ENCODE measurements at regions not wholly inside any gene's neighbourhood (a gene's known extent, or its start where the extent isn't known, plus 50 kb on each side); places are given as distances from the start of the nearest gene placed in this dataset.

- Mint-ChIP-seq H3K4me3 (ENCODE audit: unreplicated experiment) (no peak overlapping the region), H3K36me3 (ENCODE audit: insufficient read depth, unreplicated experiment) (no peaks in the 10 kb centered on the region), H3K27ac (ENCODE audit: low read depth, unreplicated experiment) (no peak overlapping the region), H3K4me1 (ENCODE audit: insufficient read depth, unreplicated experiment) (peaks cover 3% of the 10 kb centered on the region), H3K27me3 (ENCODE audit: insufficient read depth, unreplicated experiment) (peaks cover 86% of the 10 kb centered on the region), H3K9me3 (ENCODE audit: unreplicated experiment) (no peaks in the 10 kb centered on the region)
- TF ChIP-seq CTCF (IDR thresholded peaks at IDR 0.05; ENCODE audit: unreplicated experiment), result no peak
- POLR2A ChIA-PET, result no interaction called here
- CTCF ChIA-PET, result interaction anchor here (0.8 to 1.2 kb wide), 2 partner anchors 41 to 59 kb away, joined by 3 to 4 read pairs; no protein-coding TSS in a partner anchor
- no TSS peak for BruUV-seq (replicated peaks)
- DNase-seq (ENCODE audit: unreplicated experiment), result no peak
- intact Hi-C loops (cut with micrococcal nuclease), result no loop called here
These were observed 72.3 kb upstream of the NEK6 start for GRCh38 chr9:124185413-124185812.

- Mint-ChIP-seq H3K4me1 (ENCODE audit: insufficient read depth, unreplicated experiment) (no peaks in the 10 kb centered on the region), H3K9me3 (ENCODE audit: unreplicated experiment) (no peaks in the 10 kb centered on the region), H3K4me3 (ENCODE audit: unreplicated experiment) (no peak overlapping the region), H3K27me3 (ENCODE audit: insufficient read depth, unreplicated experiment) (peaks cover 78% of the 10 kb centered on the region), H3K27ac (ENCODE audit: low read depth, unreplicated experiment) (no peak overlapping the region), H3K36me3 (ENCODE audit: insufficient read depth, unreplicated experiment) (no peaks in the 10 kb centered on the region)
- no peak for TF ChIP-seq CTCF (IDR thresholded peaks at IDR 0.05; ENCODE audit: unreplicated experiment)
- no peak for DNase-seq (ENCODE audit: unreplicated experiment)
- POLR2A ChIA-PET, result no interaction called here
- CTCF ChIA-PET, result no interaction called here
- intact Hi-C loops (cut with micrococcal nuclease), result no loop called here
- no TSS peak for BruUV-seq (replicated peaks)
These were observed 70.4 kb upstream of the NEK6 start for GRCh38 chr9:124187311-124187710.

- Mint-ChIP-seq H3K4me3 (ENCODE audit: unreplicated experiment) (no peak overlapping the region), H3K27me3 (ENCODE audit: insufficient read depth, unreplicated experiment) (peaks cover 78% of the 10 kb centered on the region), H3K27ac (ENCODE audit: low read depth, unreplicated experiment) (no peak overlapping the region), H3K9me3 (ENCODE audit: unreplicated experiment) (no peaks in the 10 kb centered on the region), H3K4me1 (ENCODE audit: insufficient read depth, unreplicated experiment) (no peaks in the 10 kb centered on the region), H3K36me3 (ENCODE audit: insufficient read depth, unreplicated experiment) (no peaks in the 10 kb centered on the region)
- ChIA-PET POLR2A (interaction anchor here (0.6 kb wide), 1 partner anchor 227 kb away, joined by 3 read pairs; the partner anchor contains the start of gene PSMB7), CTCF (interaction anchor here (0.6 to 1.2 kb wide), 3 partner anchors 14 to 642 kb away, joined by 3 read pairs; no protein-coding TSS in a partner anchor)
- BruUV-seq (replicated peaks), result no TSS peak
- TF ChIP-seq CTCF (IDR thresholded peaks at IDR 0.05; ENCODE audit: unreplicated experiment), result no peak
- no peak for DNase-seq (ENCODE audit: unreplicated experiment)
- intact Hi-C loops (cut with micrococcal nuclease), result no loop called here
These were observed 69.2 kb upstream of the NEK6 start for GRCh38 chr9:124188331-124189110.

- Mint-ChIP-seq H3K27ac (ENCODE audit: low read depth, unreplicated experiment) (no peak overlapping the region), H3K9me3 (ENCODE audit: unreplicated experiment) (peaks cover 1% of the 10 kb centered on the region), H3K36me3 (ENCODE audit: insufficient read depth, unreplicated experiment) (no peaks in the 10 kb centered on the region), H3K4me3 (ENCODE audit: unreplicated experiment) (no peak overlapping the region), H3K4me1 (ENCODE audit: insufficient read depth, unreplicated experiment) (no peaks in the 10 kb centered on the region), H3K27me3 (ENCODE audit: insufficient read depth, unreplicated experiment) (peaks cover 72% of the 10 kb centered on the region)
- no TSS peak for BruUV-seq (replicated peaks)
- no peak for DNase-seq (ENCODE audit: unreplicated experiment)
- ChIA-PET POLR2A (no interaction called here), CTCF (no interaction called here)
- no peak for TF ChIP-seq CTCF (IDR thresholded peaks at IDR 0.05; ENCODE audit: unreplicated experiment)
- intact Hi-C loops (cut with micrococcal nuclease), result no loop called here
These were observed 67.0 kb upstream of the NEK6 start for GRCh38 chr9:124190761-124191160.
